ENCODE measurements at regions not wholly inside any gene's neighbourhood (a gene's known extent, or its start where the extent isn't known, plus 50 kb on each side); places are given as distances from the start of the nearest gene placed in this dataset.
"Not testable (repeated sequence)": the region's sequence is repeated elsewhere in the genome, so short reads cannot be mapped to it uniquely, and the experiment has no call there.

- 100% methylated on average over 5 of the region's 10 CpGs for WGBS (ENCODE audit: insufficient coverage)
- no peaks in the 10 kb centered on the region for H3K36me3 Mint-ChIP-seq
- ATAC-seq (replicated peaks in 1 of 4) (no peak), DNase-seq (no peak)
- Histone ChIP-seq H3K27me3 (replicated peaks in 1 of 2; ENCODE audit: control insufficient read depth in 2 of 2, extremely low read depth in 1 of 2, insufficient read depth in 2 of 2, low read length in 1 of 2) (no peaks in the 10 kb centered on the region), H3K36me3 (ENCODE audit: control insufficient read depth in 2 of 2, extremely low read depth in 1 of 2, insufficient read depth in 1 of 2, low read length in 1 of 2) (no peaks in the 10 kb centered on the region), H3K4me3 (ENCODE audit: control insufficient read depth in 1 of 2, extremely low read depth in 1 of 2, low read length in 1 of 2) (no peak overlapping the region), H3K9me3 (no peaks in the 10 kb centered on the region), H3K27ac (ENCODE audit: low read length) (no peak overlapping the region), H3K4me1 (ENCODE audit: control insufficient read depth in 1 of 2, extremely low read depth in 1 of 2, insufficient read depth in 2 of 2, low read length in 2 of 2) (no peaks in the 10 kb centered on the region)
- ChIA-PET POLR2A (no interaction called here), CTCF (no interaction called here)
- H3K4me1 Mint-ChIP-seq, result peaks cover 0 to 3% (median 0%) of the 10 kb centered on the region in 3 donors
- H3K27me3 Mint-ChIP-seq, result peaks cover 0 to 3% of the 10 kb centered on the region in 2 donors
- H3K4me3 Mint-ChIP-seq, result no peak overlapping the region
- no peaks in the 10 kb centered on the region for H3K9me3 Mint-ChIP-seq
- H3K27ac Mint-ChIP-seq, result no peak overlapping the region
Observed at GRCh38 chr13:50464349-50465251, 378.9 kb downstream of the DLEU7 start.

- no peaks in the 10 kb centered on the region for H3K4me1 Mint-ChIP-seq
- Histone ChIP-seq H3K27ac (ENCODE audit: low read length) (no peak overlapping the region), H3K27me3 (replicated peaks in 1 of 2; ENCODE audit: control insufficient read depth in 2 of 2, extremely low read depth in 1 of 2, insufficient read depth in 2 of 2, low read length in 1 of 2) (no peaks in the 10 kb centered on the region), H3K4me3 (ENCODE audit: control insufficient read depth in 1 of 2, extremely low read depth in 1 of 2, low read length in 1 of 2) (no peak overlapping the region), H3K36me3 (ENCODE audit: control insufficient read depth in 2 of 2, extremely low read depth in 1 of 2, insufficient read depth in 1 of 2, low read length in 1 of 2) (no peaks in the 10 kb centered on the region), H3K9me3 (no peaks in the 10 kb centered on the region), H3K4me1 (ENCODE audit: control insufficient read depth in 1 of 2, extremely low read depth in 1 of 2, insufficient read depth in 2 of 2, low read length in 2 of 2) (no peaks in the 10 kb centered on the region)
- POLR2A ChIA-PET, result no interaction called here
- H3K9me3 Mint-ChIP-seq, result no peaks in the 10 kb centered on the region
- no peaks in the 10 kb centered on the region for H3K36me3 Mint-ChIP-seq
- peaks cover 0 to 3% of the 10 kb centered on the region in 2 donors for H3K27me3 Mint-ChIP-seq
- no peak for ATAC-seq (replicated peaks in 1 of 4)
- H3K27ac Mint-ChIP-seq, result no peak overlapping the region
- no peak overlapping the region for H3K4me3 Mint-ChIP-seq
- DNase-seq, result no peak
- 86% methylated on average over 6 of the region's 6 CpGs for WGBS (ENCODE audit: insufficient coverage)
- CTCF ChIA-PET, result no interaction called here
Observed at GRCh38 chr13:50466456-50466855, 377.0 kb downstream of the DLEU7 start.

DNA sequence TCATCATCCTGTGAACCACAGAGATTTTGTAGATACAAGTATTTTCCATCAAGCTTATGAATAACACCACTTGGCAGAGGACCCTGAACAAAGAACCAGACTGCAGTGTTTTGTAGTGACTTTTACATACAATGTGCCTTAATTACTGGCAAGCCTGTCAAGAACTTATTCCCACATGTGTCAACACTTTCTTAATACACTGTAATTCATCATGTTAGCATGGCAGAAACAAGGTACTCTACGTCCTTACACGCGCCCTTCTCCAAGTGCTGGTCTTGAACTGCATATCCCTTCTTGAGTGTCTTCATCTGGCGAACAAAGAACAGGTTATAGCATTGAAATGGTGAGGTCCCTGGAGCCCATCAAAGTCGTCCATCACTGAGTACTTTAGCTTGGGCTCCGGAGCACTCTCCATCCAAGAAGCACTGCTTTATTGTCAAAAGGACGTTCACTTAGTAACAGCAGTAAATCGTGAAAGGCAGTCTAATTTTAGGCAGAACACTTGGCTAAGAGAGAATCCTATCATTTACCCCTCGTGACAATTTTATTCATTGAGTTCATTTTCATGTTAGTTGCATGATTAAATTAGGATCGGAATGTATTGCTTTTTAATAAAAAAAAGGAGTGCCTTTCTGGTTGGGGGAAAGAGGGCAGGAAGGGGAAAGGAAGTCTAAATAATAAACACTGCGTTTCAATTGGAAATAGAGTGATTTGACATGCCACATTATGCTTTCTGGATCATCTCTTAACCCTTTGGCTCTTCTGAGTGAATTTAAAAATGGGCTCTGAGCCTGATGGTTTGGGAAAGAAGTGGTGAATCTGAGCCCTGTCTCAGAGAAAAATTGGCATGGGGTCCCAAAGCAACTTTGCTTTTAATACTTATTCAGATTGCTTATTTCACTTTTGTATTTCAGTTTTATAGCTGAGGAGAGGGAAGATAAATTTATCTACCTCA, 376.1 kb downstream of the DLEU7 start:
- no peak for ATAC-seq (replicated peaks in 1 of 4)
- POLR2A ChIA-PET, result no interaction called here
- H3K9me3 Mint-ChIP-seq, result no peaks in the 10 kb centered on the region
- H3K27ac ChIP-seq (ENCODE audit: low read length), result no peak overlapping the region
- H3K27me3 Mint-ChIP-seq, result peaks cover 0 to 3% of the 10 kb centered on the region in 2 donors
- H3K27ac Mint-ChIP-seq, result no peak overlapping the region
- H3K36me3 Mint-ChIP-seq, result no peaks in the 10 kb centered on the region
- DNase-seq, result no peak
- H3K4me3 ChIP-seq (ENCODE audit: control insufficient read depth in 1 of 2, extremely low read depth in 1 of 2, low read length in 1 of 2), result no peak overlapping the region
- H3K4me1 ChIP-seq (ENCODE audit: control insufficient read depth in 1 of 2, extremely low read depth in 1 of 2, insufficient read depth in 2 of 2, low read length in 2 of 2), result no peaks in the 10 kb centered on the region
- H3K4me3 Mint-ChIP-seq, result no peak overlapping the region
- CTCF ChIA-PET, result no interaction called here
- no peaks in the 10 kb centered on the region for H3K27me3 ChIP-seq (replicated peaks in 1 of 2; ENCODE audit: control insufficient read depth in 2 of 2, extremely low read depth in 1 of 2, insufficient read depth in 2 of 2, low read length in 1 of 2)
- H3K4me1 Mint-ChIP-seq, result no peaks in the 10 kb centered on the region
- H3K36me3 ChIP-seq (ENCODE audit: control insufficient read depth in 2 of 2, extremely low read depth in 1 of 2, insufficient read depth in 1 of 2, low read length in 1 of 2), result no peaks in the 10 kb centered on the region
- no peaks in the 10 kb centered on the region for H3K9me3 ChIP-seq
- 94% methylated on average over 7 of the region's 11 CpGs for WGBS (ENCODE audit: insufficient coverage)

- CTCF ChIA-PET, result no interaction called here
Observed at GRCh38 chr13:50468849-50469669, 374.4 kb downstream of the DLEU7 start.

DNA sequence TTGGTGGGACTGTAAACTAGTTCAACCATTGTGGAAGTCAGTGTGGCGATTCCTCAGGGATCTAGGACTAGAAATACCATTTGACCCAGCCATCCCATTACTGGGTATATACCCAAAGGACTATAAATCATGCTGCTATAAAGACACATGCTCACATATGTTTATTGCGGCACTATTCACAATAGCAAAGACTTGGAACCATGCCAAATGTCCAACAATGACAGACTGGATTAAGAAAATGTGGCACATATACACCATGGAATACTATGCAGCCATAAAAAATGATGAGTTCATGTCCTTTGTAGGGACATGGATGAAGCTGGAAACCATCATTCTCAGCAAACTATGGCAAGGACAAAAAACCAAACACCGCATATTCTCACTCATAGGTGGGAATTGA, 370.4 kb downstream of the DLEU7 start:
- H3K27me3 Mint-ChIP-seq; POLR2A ChIA-PET; H3K36me3 Mint-ChIP-seq; H3K27me3 ChIP-seq (replicated peaks in 1 of 2; ENCODE audit: control insufficient read depth in 2 of 2, extremely low read depth in 1 of 2, insufficient read depth in 2 of 2, low read length in 1 of 2); H3K4me3 Mint-ChIP-seq; DNase-seq; H3K4me1 ChIP-seq (ENCODE audit: control insufficient read depth in 1 of 2, extremely low read depth in 1 of 2, insufficient read depth in 2 of 2, low read length in 2 of 2); H3K4me1 Mint-ChIP-seq; H3K27ac Mint-ChIP-seq; ATAC-seq (replicated peaks in 1 of 4); H3K36me3 ChIP-seq (ENCODE audit: control insufficient read depth in 2 of 2, extremely low read depth in 1 of 2, insufficient read depth in 1 of 2, low read length in 1 of 2); H3K27ac ChIP-seq (ENCODE audit: low read length); CTCF ChIA-PET; H3K4me3 ChIP-seq (ENCODE audit: control insufficient read depth in 1 of 2, extremely low read depth in 1 of 2, low read length in 1 of 2); H3K9me3 Mint-ChIP-seq; H3K9me3 ChIP-seq: not testable (repeated sequence)
- no CpG with 5 or more reads among the region's 3 CpGs for WGBS (ENCODE audit: insufficient coverage)

More at GRCh38 chr13:50468849-50469669, 374.4 kb downstream of the DLEU7 start:
- no peak overlapping the region for H3K27ac Mint-ChIP-seq
- no peaks in the 10 kb centered on the region for H3K36me3 Mint-ChIP-seq
- POLR2A ChIA-PET, result no interaction called here
- 80% methylated on average over 7 of the region's 13 CpGs for WGBS (ENCODE audit: insufficient coverage)
- no peak overlapping the region for H3K4me3 ChIP-seq (ENCODE audit: control insufficient read depth in 1 of 2, extremely low read depth in 1 of 2, low read length in 1 of 2)
- no peaks in the 10 kb centered on the region for H3K27me3 ChIP-seq (replicated peaks in 1 of 2; ENCODE audit: control insufficient read depth in 2 of 2, extremely low read depth in 1 of 2, insufficient read depth in 2 of 2, low read length in 1 of 2)
- H3K4me3 Mint-ChIP-seq, result no peak overlapping the region
- H3K9me3 Mint-ChIP-seq, result no peaks in the 10 kb centered on the region
- ATAC-seq (replicated peaks in 1 of 4) (no peak), DNase-seq (no peak)
- H3K4me1 ChIP-seq (ENCODE audit: control insufficient read depth in 1 of 2, extremely low read depth in 1 of 2, insufficient read depth in 2 of 2, low read length in 2 of 2), result no peaks in the 10 kb centered on the region
- no peaks in the 10 kb centered on the region for H3K4me1 Mint-ChIP-seq
- no peak overlapping the region for H3K27ac ChIP-seq (ENCODE audit: low read length)
- peaks cover 0 to 3% of the 10 kb centered on the region in 2 donors for H3K27me3 Mint-ChIP-seq
- H3K9me3 ChIP-seq, result no peaks in the 10 kb centered on the region
- H3K36me3 ChIP-seq (ENCODE audit: control insufficient read depth in 2 of 2, extremely low read depth in 1 of 2, insufficient read depth in 1 of 2, low read length in 1 of 2), result no peaks in the 10 kb centered on the region

- H3K4me1 ChIP-seq (ENCODE audit: control insufficient read depth in 1 of 2, extremely low read depth in 1 of 2, insufficient read depth in 2 of 2, low read length in 2 of 2), result no peaks in the 10 kb centered on the region
- Mint-ChIP-seq H3K4me3 (no peak overlapping the region), H3K27me3 (peaks cover 0 to 5% of the 10 kb centered on the region in 2 donors), H3K4me1 (no peaks in the 10 kb centered on the region), H3K27ac (no peak overlapping the region), H3K36me3 (no peaks in the 10 kb centered on the region), H3K9me3 (no peaks in the 10 kb centered on the region)
- H3K4me3 ChIP-seq (ENCODE audit: control insufficient read depth in 1 of 2, extremely low read depth in 1 of 2, low read length in 1 of 2), result no peak overlapping the region
- DNase-seq (no peak), ATAC-seq (replicated peaks in 1 of 4) (no peak)
- no peaks in the 10 kb centered on the region for H3K36me3 ChIP-seq (ENCODE audit: control insufficient read depth in 2 of 2, extremely low read depth in 1 of 2, insufficient read depth in 1 of 2, low read length in 1 of 2)
- ChIA-PET CTCF (no interaction called here), POLR2A (interaction anchor here in 1 of 2 donors (0.6 kb wide), 1 partner anchor 308 kb away, joined by 7 read pairs; no protein-coding TSS in a partner anchor)
- no peaks in the 10 kb centered on the region for H3K27me3 ChIP-seq (replicated peaks in 1 of 2; ENCODE audit: control insufficient read depth in 2 of 2, extremely low read depth in 1 of 2, insufficient read depth in 2 of 2, low read length in 1 of 2)
- no peaks in the 10 kb centered on the region for H3K9me3 ChIP-seq
- H3K27ac ChIP-seq (ENCODE audit: low read length), result no peak overlapping the region
- 91% methylated on average over 1 of the region's 2 CpGs for WGBS (ENCODE audit: insufficient coverage)
Observed at GRCh38 chr13:50474088-50474662, 369.3 kb downstream of the DLEU7 start.

Data from T-cell (primary cell).